HG02840 (cell line): ENCODE measurements at regions not wholly inside any gene's neighbourhood (a gene's known extent, or its start where the extent isn't known, plus 50 kb on each side); places are given as distances from the start of the nearest gene placed in this dataset.
"Not testable (repeated sequence)": the region's sequence is repeated elsewhere in the genome, so short reads cannot be mapped to it uniquely, and the experiment has no call there.

Experiments used
- ATAC-seq: cut with Tn5 transposase; IDR thresholded peaks from one replicate; pipeline ENCODE4 v1.9.1; 2021; ENCODE audit warnings: mild to moderate bottlenecking, moderate library complexity, moderate number of reproducible peaks; ENCODE audit not compliant: unreplicated experiment, low FRiP score

GRCh38 chr7:120079704-120080103, 193.3 kb upstream of the KCND2 start:
- no peak for ATAC-seq

- not testable (repeated sequence) for ATAC-seq
These were observed 186.5 kb upstream of the KCND2 start for GRCh38 chr7:120086468-120086867.

GRCh38 chr7:120089968-120090367, 183.0 kb upstream of the KCND2 start:
- ATAC-seq = no peak

DNA sequence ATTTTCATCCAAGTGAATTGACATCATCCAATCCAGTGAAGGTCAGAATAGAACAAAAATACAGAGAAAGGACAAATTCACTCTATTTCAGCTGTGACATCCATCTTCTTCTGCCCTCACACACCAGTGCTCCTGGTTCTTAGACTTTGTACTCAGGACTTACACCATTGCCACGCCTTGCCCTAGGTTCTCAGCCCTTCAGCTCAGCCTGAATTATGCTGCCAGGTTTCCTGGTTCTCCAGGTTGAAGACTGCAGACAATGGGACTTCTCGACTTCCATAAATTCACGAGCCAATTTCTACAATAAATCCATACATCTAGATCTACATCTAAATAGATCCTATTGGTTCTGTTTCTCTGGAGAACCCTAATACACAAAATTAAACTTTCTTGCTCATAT, 181.2 kb upstream of the KCND2 start:
- no peak for ATAC-seq

DNA sequence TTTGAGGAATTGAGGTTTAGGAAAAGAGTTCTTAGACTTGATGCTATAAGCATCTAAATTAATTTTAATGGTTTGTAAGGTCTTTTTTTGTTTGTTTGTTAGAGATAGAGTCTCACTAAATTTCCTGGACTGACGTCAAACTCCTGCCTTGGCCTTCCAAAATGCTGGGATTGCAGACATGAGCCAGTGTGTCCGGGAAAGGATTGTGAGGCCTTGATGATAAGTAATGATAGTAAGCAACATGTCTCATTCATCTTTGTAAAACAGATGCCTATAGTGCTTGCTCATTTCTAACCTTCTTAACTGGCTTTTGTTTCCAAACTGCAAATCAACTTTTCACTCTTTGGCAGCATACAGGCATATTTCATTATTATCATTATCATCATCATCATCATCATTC, 176.0 kb upstream of the KCND2 start:
- no peak for ATAC-seq

GRCh38 chr7:120097774-120098173, 175.2 kb upstream of the KCND2 start:
- no peak for ATAC-seq

DNA sequence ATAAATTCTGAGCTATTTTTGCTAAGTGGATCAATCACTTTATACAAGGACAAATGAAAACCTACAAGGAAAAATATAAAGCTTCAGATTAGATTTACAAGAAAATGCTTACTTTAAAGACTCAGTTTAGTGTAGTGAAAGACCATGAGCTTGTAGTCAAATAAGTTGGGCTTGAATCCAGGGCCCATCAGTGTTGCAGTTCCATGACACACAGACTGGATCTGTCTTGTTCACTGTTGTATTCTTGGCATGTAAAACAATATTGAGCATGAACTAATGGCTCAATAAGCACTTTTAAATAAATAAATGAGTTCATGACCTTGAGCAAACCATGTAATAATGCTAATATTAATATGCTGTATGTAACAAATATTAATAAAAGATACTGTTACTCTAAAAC, 164.6 kb upstream of the KCND2 start:
- ATAC-seq = no peak

- ATAC-seq = no peak
These were observed 162.8 kb upstream of the KCND2 start for GRCh38 chr7:120110169-120110568.

DNA sequence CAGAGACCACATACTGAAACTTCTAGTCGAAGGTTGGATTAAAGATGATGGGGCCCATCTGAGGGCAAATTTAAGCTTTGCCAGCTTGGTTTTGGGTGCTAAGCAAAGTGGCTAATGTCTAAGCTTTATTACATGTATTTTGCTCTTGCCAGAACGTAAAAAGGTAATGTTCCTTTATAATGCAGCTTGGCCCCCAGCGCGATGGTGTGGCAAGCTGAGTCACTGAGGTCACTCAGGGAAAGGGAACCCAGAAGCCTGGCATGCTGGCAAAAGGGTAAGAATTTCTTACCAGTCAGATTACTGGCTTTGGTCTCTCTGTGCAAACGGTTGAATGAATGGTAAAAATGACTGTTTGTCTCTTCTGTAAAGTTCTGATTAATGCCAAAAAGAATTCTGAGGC, 158.3 kb upstream of the KCND2 start:
- no peak for ATAC-seq

DNA sequence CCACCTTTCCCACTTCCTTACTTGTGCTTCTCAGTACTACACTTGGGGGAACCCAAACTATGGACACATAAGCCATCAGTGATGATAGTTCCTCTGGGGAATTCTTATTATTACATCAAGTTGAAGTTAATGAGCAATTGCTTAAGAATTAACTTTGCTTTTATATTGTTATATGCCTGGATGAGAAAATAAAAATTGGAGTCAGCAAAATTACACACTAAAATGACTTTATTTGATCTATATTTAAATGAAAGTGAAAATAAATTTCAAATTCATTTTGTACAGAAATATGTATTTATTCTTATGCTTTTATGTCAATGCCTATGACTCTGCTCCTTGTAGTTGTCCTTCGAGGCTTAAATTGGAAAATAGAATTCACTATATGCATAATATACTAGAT, 149.4 kb upstream of the KCND2 start:
- ATAC-seq = no peak

GRCh38 chr7:120131096-120131839, 141.7 kb upstream of the KCND2 start:
- ATAC-seq = no peak

GRCh38 chr7:120138497-120138896, 134.5 kb upstream of the KCND2 start:
- ATAC-seq = no peak

DNA sequence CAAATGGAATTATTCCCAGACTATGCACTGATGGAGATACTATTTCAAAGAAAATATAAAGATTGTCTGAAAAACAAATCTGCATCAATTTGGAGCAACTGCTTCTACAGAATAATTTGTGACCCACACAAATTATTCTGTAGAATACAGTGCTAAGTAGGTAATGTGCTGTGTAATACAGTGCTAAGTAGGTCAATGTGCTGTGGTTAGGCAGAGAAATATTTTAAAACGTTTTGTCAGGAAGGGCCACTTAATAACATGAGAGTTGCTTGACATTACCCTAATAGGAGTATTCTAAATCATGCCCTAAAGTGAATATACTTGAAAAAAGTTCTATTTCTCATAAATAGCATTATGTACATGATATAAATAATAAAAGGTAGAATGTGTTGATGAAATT, 116.5 kb upstream of the KCND2 start:
- ATAC-seq = no peak

GRCh38 chr7:120160166-120160565, 112.8 kb upstream of the KCND2 start:
- no peak for ATAC-seq

DNA sequence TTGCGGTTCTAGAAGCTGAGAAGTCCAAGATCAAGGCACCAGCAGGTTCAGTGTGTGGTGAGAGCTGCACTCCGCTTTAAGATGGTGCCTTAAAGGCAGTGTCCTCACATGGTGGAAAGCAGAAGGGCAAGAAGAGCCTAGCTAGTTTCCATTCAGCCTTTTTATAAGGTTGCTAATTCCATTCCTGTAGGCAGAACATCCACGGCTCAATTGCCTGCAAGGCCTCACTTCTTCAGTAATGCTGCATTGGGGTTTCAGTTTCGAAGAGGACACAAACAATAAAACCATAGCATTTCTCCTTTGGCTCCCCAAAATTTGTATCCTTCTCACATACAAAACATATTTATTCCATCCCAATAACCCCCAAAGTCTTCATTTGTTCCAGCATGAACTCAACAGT, 109.5 kb upstream of the KCND2 start:
- ATAC-seq = no peak

DNA sequence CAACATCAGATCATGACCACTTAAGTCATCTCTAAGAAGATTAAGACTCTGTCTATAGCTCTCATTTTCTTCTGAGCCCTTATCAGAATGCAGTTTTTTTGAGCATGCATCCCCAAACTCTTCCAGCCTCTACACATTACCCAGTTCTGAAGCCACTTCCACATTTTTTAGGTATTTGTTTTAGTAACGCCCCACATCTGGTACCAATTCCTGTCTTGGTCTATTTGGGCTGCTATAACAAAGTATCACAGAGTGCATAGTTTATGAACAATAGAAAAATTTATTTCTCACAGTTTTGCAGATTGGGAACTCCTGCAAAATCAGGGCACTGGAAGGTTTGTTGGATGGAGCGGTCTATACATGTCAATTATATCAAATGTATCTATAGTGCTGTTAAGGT, 107.7 kb upstream of the KCND2 start:
- ATAC-seq = no peak

- ATAC-seq = no peak
These were observed 104.9 kb upstream of the KCND2 start for GRCh38 chr7:120168066-120168465.

- no peak for ATAC-seq
These were observed 102.8 kb upstream of the KCND2 start for GRCh38 chr7:120169996-120170783.

DNA sequence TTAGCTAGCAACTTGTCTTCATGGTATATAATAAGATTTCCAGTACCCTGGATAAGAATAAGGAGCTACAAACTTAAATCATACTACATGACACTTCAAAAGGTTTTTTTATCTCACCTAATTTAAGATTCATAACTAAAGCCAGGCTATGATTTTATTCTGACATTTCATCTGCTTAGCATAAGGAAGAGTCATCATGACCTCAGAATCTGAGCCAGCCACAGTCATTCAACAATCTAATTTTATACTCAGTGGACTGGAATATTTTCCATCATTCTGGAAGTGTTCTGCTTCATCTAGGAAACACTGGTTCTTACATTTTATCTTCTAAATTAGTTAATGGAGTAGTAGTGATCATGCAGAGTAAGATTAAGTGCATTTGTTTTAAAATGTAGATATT, 102.1 kb upstream of the KCND2 start:
- ATAC-seq = no peak

DNA sequence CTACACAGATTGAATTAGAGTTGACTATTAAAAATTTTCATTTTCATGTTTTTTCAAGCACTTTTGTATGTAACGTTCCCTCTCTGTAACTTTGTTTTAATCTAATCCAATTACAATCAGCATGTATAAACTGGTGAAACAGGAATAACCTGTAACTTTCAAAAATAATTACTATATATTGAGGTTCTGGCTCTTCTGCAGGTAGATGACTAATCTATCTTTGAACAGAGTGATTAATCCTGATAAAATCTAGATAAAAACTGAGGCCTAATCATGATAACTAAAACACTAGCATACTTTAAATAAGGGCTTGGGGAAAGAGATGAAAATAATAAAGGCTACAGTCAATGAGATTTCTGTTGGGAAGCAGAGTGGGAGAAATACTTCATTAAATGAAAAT, 101.6 kb upstream of the KCND2 start:
- no peak for ATAC-seq

DNA sequence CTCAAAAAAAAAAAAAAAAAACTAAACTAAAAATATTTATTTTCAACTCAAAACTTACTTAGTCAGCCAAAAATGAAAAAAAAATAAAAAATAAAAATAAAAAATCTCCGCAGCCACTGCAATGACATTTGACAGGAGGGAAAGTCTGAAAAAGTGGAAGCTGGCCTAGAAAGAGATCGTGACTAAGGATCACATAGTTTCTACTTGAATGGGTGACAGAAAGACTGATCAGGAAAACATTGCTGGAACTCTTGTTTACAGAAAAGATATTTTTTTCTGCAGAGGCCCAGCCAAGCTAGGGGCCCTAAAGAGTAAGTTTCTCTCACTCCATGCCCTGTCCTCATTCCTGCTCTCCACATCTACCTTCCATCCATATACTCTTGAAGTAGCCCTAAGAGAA, 92.8 kb upstream of the KCND2 start:
- ATAC-seq = no peak

- no peak for ATAC-seq
These were observed 91.5 kb upstream of the KCND2 start for GRCh38 chr7:120181499-120181898.
